Mesothelial cell of epicardium (in vitro differentiated cells): ENCODE measurements at regions not wholly inside any gene's neighbourhood (a gene's known extent, or its start where the extent isn't known, plus 50 kb on each side); places are given as distances from the start of the nearest gene placed in this dataset.
"Not testable (repeated sequence)": the region's sequence is repeated elsewhere in the genome, so short reads cannot be mapped to it uniquely, and the experiment has no call there.

Experiments used
- DNase-seq, 2 experiments: peaks; one replicate each; pipeline ENCODE4 v3.0.0; 2021; ENCODE audit warnings: low spot score in 2 of 2; ENCODE audit not compliant: unreplicated experiment in 2 of 2
- H3K27ac Mint-ChIP-seq: 2 replicates; pipeline ENCODE4 v1.8.0; 2021; ENCODE audit warnings: mixed read lengths
- H3K27me3 Mint-ChIP-seq: 2 replicates; pipeline ENCODE4 v1.8.0; 2021; ENCODE audit warnings: low read depth, mixed read lengths
- H3K36me3 Mint-ChIP-seq: 2 replicates; pipeline ENCODE4 v1.8.0; 2021; ENCODE audit warnings: mixed read lengths
- H3K4me1 Mint-ChIP-seq: 2 replicates; pipeline ENCODE4 v1.8.0; 2021; ENCODE audit warnings: mixed read lengths
- H3K4me3 Mint-ChIP-seq: 2 replicates; pipeline ENCODE4 v1.8.0; 2021; ENCODE audit warnings: mild to moderate bottlenecking, moderate library complexity, mixed read lengths
- H3K9me3 Mint-ChIP-seq: 2 replicates; pipeline ENCODE4 v1.8.0; 2021; ENCODE audit warnings: mixed read lengths
- TF ChIP-seq, protein P1 (sequence below): fragments of 200-600 bp; sonication (generic); IDR thresholded peaks from one replicate; pipeline ENCODE4 v1.5.0; 2021; ENCODE audit warnings: antibody characterized with exemption; ENCODE audit not compliant: unreplicated experiment

GRCh38 chr5:117624201-117624600, 1049.6 kb upstream of the SEMA6A start:
- Mint-ChIP-seq H3K9me3 (peaks cover 30% of the 10 kb centered on the region), H3K36me3 (peaks cover 2% of the 10 kb centered on the region), H3K27ac (no peak overlapping the region), H3K4me1 (no peaks in the 10 kb centered on the region), H3K27me3 (no peaks in the 10 kb centered on the region), H3K4me3 (no peak overlapping the region)
- TF ChIP-seq, protein P1, sequence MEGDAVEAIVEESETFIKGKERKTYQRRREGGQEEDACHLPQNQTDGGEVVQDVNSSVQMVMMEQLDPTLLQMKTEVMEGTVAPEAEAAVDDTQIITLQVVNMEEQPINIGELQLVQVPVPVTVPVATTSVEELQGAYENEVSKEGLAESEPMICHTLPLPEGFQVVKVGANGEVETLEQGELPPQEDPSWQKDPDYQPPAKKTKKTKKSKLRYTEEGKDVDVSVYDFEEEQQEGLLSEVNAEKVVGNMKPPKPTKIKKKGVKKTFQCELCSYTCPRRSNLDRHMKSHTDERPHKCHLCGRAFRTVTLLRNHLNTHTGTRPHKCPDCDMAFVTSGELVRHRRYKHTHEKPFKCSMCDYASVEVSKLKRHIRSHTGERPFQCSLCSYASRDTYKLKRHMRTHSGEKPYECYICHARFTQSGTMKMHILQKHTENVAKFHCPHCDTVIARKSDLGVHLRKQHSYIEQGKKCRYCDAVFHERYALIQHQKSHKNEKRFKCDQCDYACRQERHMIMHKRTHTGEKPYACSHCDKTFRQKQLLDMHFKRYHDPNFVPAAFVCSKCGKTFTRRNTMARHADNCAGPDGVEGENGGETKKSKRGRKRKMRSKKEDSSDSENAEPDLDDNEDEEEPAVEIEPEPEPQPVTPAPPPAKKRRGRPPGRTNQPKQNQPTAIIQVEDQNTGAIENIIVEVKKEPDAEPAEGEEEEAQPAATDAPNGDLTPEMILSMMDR = no peak
- no peak for DNase-seq

- Mint-ChIP-seq H3K4me3 (no peak overlapping the region), H3K27ac (no peak overlapping the region), H3K4me1 (no peaks in the 10 kb centered on the region), H3K9me3 (peaks cover 27% of the 10 kb centered on the region), H3K27me3 (no peaks in the 10 kb centered on the region), H3K36me3 (peaks cover 2% of the 10 kb centered on the region)
- no peak for DNase-seq
- TF ChIP-seq, protein P1 = no peak
These were observed 1048.6 kb upstream of the SEMA6A start for GRCh38 chr5:117623042-117623805.

DNA sequence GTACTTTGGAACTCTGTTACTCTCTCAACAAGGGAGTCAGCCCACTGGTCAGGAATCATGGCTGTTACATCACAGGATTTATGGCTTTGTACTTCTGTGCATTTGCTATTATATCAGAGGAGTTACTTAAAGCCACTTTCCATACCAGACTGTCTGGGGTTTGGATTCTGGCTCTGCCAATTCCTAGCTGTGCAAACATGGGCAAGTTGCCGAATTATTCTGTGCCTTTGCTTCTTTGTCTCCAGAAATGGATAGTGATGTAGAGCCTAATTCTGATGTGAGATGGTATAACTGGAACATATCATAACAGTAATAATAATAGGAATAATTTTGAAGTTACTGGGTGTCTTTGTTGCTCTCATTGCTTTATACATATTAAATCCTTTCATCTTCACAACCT, 1047.3 kb upstream of the SEMA6A start:
- Mint-ChIP-seq H3K27ac (no peak overlapping the region), H3K4me3 (no peak overlapping the region), H3K36me3 (peaks cover 2% of the 10 kb centered on the region), H3K9me3 (peaks cover 19% of the 10 kb centered on the region), H3K4me1 (no peaks in the 10 kb centered on the region), H3K27me3 (no peaks in the 10 kb centered on the region)
- TF ChIP-seq, protein P1 = no peak
- DNase-seq = no peak

DNA sequence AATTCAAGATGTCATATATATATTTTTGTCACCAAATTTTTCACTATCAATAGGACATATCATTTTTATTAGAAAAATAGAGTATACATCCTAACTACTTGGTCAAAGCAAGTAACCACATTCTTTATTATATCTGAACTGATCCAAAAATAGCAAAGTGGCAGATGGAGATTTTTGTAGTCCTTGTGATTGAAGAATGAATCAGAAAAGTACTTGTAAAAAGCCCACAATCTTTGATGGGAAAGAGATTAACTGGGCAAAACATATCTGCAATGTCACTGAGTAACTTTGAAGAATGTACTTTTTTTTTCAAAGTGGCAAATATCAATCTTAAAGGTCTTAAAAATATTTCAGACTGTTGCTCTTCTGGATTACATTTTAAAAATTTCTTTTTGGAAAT, 1040.6 kb upstream of the SEMA6A start:
- H3K9me3 Mint-ChIP-seq = peaks cover 15% of the 10 kb centered on the region
- H3K27me3 Mint-ChIP-seq = no peaks in the 10 kb centered on the region
- no peaks in the 10 kb centered on the region for H3K36me3 Mint-ChIP-seq
- TF ChIP-seq, protein P1 = no peak
- no peak overlapping the region for H3K27ac Mint-ChIP-seq
- peaks cover 9% of the 10 kb centered on the region for H3K4me1 Mint-ChIP-seq
- DNase-seq = no peak
- no peak overlapping the region for H3K4me3 Mint-ChIP-seq

- H3K4me1 Mint-ChIP-seq = peaks cover 9% of the 10 kb centered on the region
- no peak overlapping the region for H3K4me3 Mint-ChIP-seq
- H3K36me3 Mint-ChIP-seq = no peaks in the 10 kb centered on the region
- DNase-seq = no peak
- no peaks in the 10 kb centered on the region for H3K27me3 Mint-ChIP-seq
- H3K9me3 Mint-ChIP-seq = peaks cover 22% of the 10 kb centered on the region
- TF ChIP-seq, protein P1 = no peak
- H3K27ac Mint-ChIP-seq = no peak overlapping the region
These were observed 1039.8 kb upstream of the SEMA6A start for GRCh38 chr5:117614408-117614807.

DNA sequence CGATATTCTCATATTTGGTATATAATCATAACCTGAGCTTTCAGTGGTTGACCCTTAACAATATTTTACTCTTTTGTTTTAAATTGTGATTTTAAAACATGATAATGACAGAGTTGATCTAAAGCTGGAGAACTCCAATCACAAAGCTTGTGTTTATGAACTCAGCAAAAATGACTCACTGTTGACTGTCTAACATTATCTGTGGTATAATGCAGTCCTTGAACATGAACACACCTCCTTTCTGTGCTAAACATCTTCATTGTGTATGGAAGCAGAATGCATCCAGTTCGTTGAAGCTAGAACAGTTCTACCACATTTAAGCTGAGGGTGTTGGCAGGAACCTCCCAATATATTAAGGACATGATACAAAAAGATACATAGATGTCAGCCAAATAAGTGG, 1030.2 kb upstream of the SEMA6A start:
- H3K36me3 Mint-ChIP-seq = no peaks in the 10 kb centered on the region
- TF ChIP-seq, protein P1 = no peak

DNA sequence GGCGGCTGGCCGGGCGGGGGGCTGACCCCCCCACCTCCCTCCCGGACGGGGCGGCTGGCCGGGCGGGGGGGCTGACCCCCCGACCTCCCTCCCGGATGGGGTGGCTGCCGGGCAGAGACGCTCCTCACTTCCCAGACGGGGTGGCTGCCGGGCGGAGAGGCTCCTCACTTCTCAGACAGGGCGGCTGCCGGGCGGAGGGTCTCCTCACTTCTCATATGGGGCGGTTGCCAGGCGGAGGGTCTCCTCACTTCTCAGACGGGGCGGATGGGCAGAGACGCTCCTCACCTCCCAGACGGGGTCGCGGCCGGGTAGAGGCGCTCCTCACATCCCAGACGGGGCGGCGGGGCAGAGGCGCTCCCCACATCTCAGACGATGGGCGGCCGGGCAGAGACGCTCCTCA, 1025.2 kb upstream of the SEMA6A start:
- not testable (repeated sequence) for H3K27me3 Mint-ChIP-seq, DNase-seq, H3K27ac Mint-ChIP-seq, H3K9me3 Mint-ChIP-seq, H3K4me1 Mint-ChIP-seq, H3K4me3 Mint-ChIP-seq, H3K36me3 Mint-ChIP-seq

More for the DNA sequence above, 1030.2 kb upstream of the SEMA6A start:
- no peak overlapping the region for H3K27ac Mint-ChIP-seq
- H3K4me1 Mint-ChIP-seq = no peaks in the 10 kb centered on the region
- H3K27me3 Mint-ChIP-seq = no peaks in the 10 kb centered on the region
- peaks cover 3% of the 10 kb centered on the region for H3K9me3 Mint-ChIP-seq
- no peak for DNase-seq
- no peak overlapping the region for H3K4me3 Mint-ChIP-seq
